Pancreas (tissue), 10 donors: ENCODE measurements at regions not wholly inside any gene's neighbourhood (a gene's known extent, or its start where the extent isn't known, plus 50 kb on each side); places are given as distances from the start of the nearest gene placed in this dataset.

Experiments used
- ATAC-seq, 4 donors: fragments of 200-7000 bp; cut with Tn5 transposase; one replicate each; pipeline versions ENCODE4 v1.8.0 to v1.9.1; 2020; ENCODE audit warnings: mild to moderate bottlenecking in 4 of 4, moderate library complexity in 4 of 4
- DNase-seq, 6 donors: peaks; one replicate each; pipeline ENCODE4 v3.0.0-alpha.2; 2020
- FAIRE-seq: peaks from 2 replicates; lab custom pipeline; 2012; peaks lifted over from hg19 to GRCh38; lab: Jason Lieb, UNC
- H3K27ac ChIP-seq, 4 donors: fragments of 200-600 bp; sonication (generic); 1 replicate in 3 of 4; 2 replicates in 1 of 4; pipeline versions ENCODE4 v1.5.0 to v1.8.0; 2020
- H3K27me3 ChIP-seq, 4 donors: fragments of 200-600 bp; one replicate each; pipeline ENCODE4 v1.8.0; 2021
- H3K36me3 ChIP-seq, 3 donors: fragments of 200-600 bp; sonication (generic) in 1 of 3; one replicate each; pipeline versions ENCODE4 v1.5.0 to v1.8.0; 2020 to 2021
- H3K4me1 ChIP-seq, 3 donors: fragments of 200-600 bp; one replicate each; pipeline ENCODE4 v1.8.0; 2021
- H3K4me3 ChIP-seq, 4 donors: fragments of 200-600 bp; sonication (generic) in 2 of 4; one replicate each; pipeline versions ENCODE4 v1.5.0 to v1.8.0; 2020 to 2021
- H3K9me3 ChIP-seq, 4 donors: fragments of 200-600 bp; one replicate each; pipeline ENCODE4 v1.8.0; 2021
- CTCF ChIP-seq, 4 donors: fragments of 200-600 bp; sonication (generic) in 3 of 4; IDR thresholded peaks; one replicate each; pipeline versions ENCODE4 v1.5.0 to v1.8.0; 2021; ENCODE audit warnings: antibody characterized with exemption in 4 of 4
- WGBS, 2 donors: extraction: QIAGEN DNeasy Blood & Tissue Kit; methylation state at CpG; one replicate each; pipeline ENCODE4 v1.1.7; 2013; 5-methylcytosine and 5-hydroxymethylcytosine counted together
- intact Hi-C, 3 donors: fragments of 100-400 bp; cut with DNase I; formaldehyde crosslinking; loops; one replicate each; pipeline versions ENCODE4 v1.11.1 to v1.14.2; 2022
- donor health status: healthy with polysubstance abuse.
- donor health status: DM: no; HTN: no; CAD: no; lungs with moderate emphysema.
- donor health status: DM: no; HTN: no; CAD: no.
- donor health status: control.
- donor health status: control.
- donor health status: Bipolar disorder and iron deficiency.
- donor health status: DM: yes; HTN: yes; CAD: no.
- donor health status: DM: no; HTN: no; CAD: no.
- donor health status: DM: no; HTN: no; CAD: no.
- donor health status: DM: yes; HTN: yes; CAD: no.

- Histone ChIP-seq H3K9me3 (no peaks in the 10 kb centered on the region), H3K4me3 (no peak overlapping the region), H3K27ac (no peak overlapping the region), H3K27me3 (no peaks in the 10 kb centered on the region), H3K36me3 (no peaks in the 10 kb centered on the region), H3K4me1 (no peaks in the 10 kb centered on the region)
- intact Hi-C loops = no loop called here
- TF ChIP-seq CTCF (IDR thresholded peaks at IDR 0.05) = no peak
- FAIRE-seq (no peak), ATAC-seq (no peak), DNase-seq (no peak)
- WGBS, 2 donors = 77% methylated on average over 9 of the region's 9 CpGs
Observed at GRCh38 chr16:24624102-24624501, 84.7 kb downstream of the RBBP6 start.

GRCh38 chr16:24626256-24626655 is 86.9 kb downstream of the RBBP6 start:
- H3K36me3 ChIP-seq = no peaks in the 10 kb centered on the region
- no peak for ATAC-seq
- TF ChIP-seq CTCF (IDR thresholded peaks at IDR 0.05) = no peak
- no peaks in the 10 kb centered on the region for H3K4me1 ChIP-seq
- H3K9me3 ChIP-seq = no peaks in the 10 kb centered on the region
- no peak overlapping the region for H3K27ac ChIP-seq
- no peaks in the 10 kb centered on the region for H3K27me3 ChIP-seq
- intact Hi-C loops = no loop called here
- no peak for DNase-seq
- 71 to 78% methylated on average over 2 of the region's 2 CpGs for WGBS, 2 donors
- no peak for FAIRE-seq
- H3K4me3 ChIP-seq = no peak overlapping the region

- Histone ChIP-seq H3K4me3 (no peak overlapping the region), H3K36me3 (no peaks in the 10 kb centered on the region), H3K9me3 (no peaks in the 10 kb centered on the region), H3K27me3 (no peaks in the 10 kb centered on the region), H3K27ac (no peak overlapping the region), H3K4me1 (peaks cover 0 to 12% (median 8%) of the 10 kb centered on the region in 3 donors)
- intact Hi-C loops = no loop called here
- no peak for ATAC-seq
- no peak for FAIRE-seq
- no peak for DNase-seq
- 19 to 35% methylated on average over 1 of the region's 1 CpG for WGBS, 2 donors
- TF ChIP-seq CTCF (IDR thresholded peaks at IDR 0.05) = no peak
Observed at GRCh38 chr16:24634919-24635318, 94.5 kb upstream of the TNRC6A start.

DNA sequence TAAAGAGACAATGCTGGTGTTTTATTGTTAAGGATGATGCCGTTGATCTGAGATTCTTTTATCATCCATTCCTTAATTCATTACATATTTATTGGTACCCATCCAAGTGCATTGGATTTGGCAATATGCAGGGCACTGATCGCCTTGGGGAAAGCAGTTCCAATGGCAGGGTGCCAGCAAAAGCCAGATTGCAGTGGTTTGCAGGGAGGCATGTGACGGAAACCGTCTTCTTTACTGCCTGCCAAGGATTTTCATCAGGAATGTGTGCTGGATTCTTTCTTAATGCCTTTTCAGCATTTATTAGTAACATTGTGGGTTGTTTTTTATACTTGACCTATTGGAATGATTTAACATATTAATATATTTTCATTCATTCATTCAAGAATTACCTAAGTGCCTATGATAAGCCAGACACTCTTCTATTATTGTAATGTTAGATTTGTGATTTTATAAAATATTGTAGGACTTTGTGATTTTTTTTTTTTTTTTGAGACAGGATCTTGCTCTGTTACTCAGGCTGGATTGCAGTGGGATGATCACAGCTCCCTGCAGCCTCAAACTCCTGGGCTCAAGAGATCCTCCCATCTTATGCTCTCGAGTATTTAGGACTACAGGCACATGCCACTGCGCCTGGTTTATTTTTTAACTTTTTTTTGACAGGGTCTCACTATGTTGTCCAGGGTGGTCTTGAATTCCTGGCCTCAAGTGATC is 93.4 kb upstream of the TNRC6A start:
- intact Hi-C loops = no loop called here
- Histone ChIP-seq H3K4me3 (no peak overlapping the region), H3K36me3 (no peaks in the 10 kb centered on the region), H3K4me1 (peaks cover 0 to 12% (median 8%) of the 10 kb centered on the region in 3 donors), H3K27me3 (no peaks in the 10 kb centered on the region), H3K27ac (no peak overlapping the region), H3K9me3 (no peaks in the 10 kb centered on the region)
- ATAC-seq (peak; percentile 71 to 89 (median 76)), DNase-seq (peak; percentile 48 to 84 (median 75)), FAIRE-seq (peak; percentile 37)
- no peak for TF ChIP-seq CTCF (IDR thresholded peaks at IDR 0.05)
- WGBS, 2 donors = 14 to 18% methylated on average over 6 of the region's 6 CpGs

DNA sequence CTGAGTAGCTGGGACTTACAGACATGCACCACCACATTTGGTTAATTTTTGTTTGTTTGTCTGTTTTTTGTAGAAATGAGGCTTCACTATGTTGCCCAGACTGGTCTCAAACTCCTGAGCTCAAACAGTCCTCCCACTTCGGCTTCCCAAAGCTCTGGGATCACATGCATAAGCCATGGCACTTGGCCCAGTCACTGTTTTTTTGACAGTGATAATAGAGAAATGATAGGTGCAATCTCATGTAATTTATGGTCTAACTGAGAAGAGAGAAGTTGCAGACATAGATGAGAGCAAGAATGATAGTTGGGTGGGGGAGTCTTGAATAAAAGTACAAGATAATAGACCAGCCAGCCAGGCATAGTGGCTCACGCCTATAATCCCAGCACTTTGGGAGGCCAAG is 89.7 kb upstream of the TNRC6A start:
- no peaks in the 10 kb centered on the region for H3K27me3 ChIP-seq
- DNase-seq (no peak), ATAC-seq (no peak), FAIRE-seq (no peak)
- peaks cover 0 to 12% (median 8%) of the 10 kb centered on the region in 3 donors for H3K4me1 ChIP-seq
- H3K4me3 ChIP-seq = no peak overlapping the region
- no peaks in the 10 kb centered on the region for H3K36me3 ChIP-seq
- TF ChIP-seq CTCF (IDR thresholded peaks at IDR 0.05) = no peak
- H3K9me3 ChIP-seq = no peaks in the 10 kb centered on the region
- 81 to 88% methylated on average over 2 of the region's 2 CpGs for WGBS, 2 donors
- intact Hi-C loops = no loop called here
- H3K27ac ChIP-seq = no peak overlapping the region
